ENCODE measurements at regions not wholly inside any gene's neighbourhood (a gene's known extent, or its start where the extent isn't known, plus 50 kb on each side); places are given as distances from the start of the nearest gene placed in this dataset.

- no peak for DNase-seq
Observed at GRCh38 chr18:30135938-30136337, 906.6 kb downstream of the DSC3 start.

- DNase-seq, result no peak
Observed at GRCh38 chr18:30134020-30134419, 908.5 kb downstream of the DSC3 start.

- no peak for DNase-seq
Observed at GRCh38 chr18:30132959-30133358, 909.6 kb downstream of the DSC3 start.

- DNase-seq, result no peak
Observed at GRCh38 chr18:30121397-30121796, 921.1 kb downstream of the DSC3 start.

GRCh38 chr18:30113454-30113853 lies 929.1 kb downstream of the DSC3 start:
- no peak for DNase-seq

GRCh38 chr18:30106356-30106755 lies 936.2 kb downstream of the DSC3 start:
- DNase-seq, result no peak

GRCh38 chr18:30103881-30104280 lies 938.7 kb downstream of the DSC3 start:
- DNase-seq, result no peak

GRCh38 chr18:30096796-30097195 lies 945.7 kb downstream of the DSC3 start:
- no peak for DNase-seq

GRCh38 chr18:30094556-30094955 lies 948.0 kb downstream of the DSC3 start:
- DNase-seq, result no peak

- no peak for DNase-seq
Observed at GRCh38 chr18:30093376-30093775, 949.2 kb downstream of the DSC3 start.

GRCh38 chr18:30088238-30089015 lies 954.1 kb downstream of the DSC3 start:
- DNase-seq, result no peak

- DNase-seq, result no peak
Observed at GRCh38 chr18:30086351-30086750, 956.2 kb downstream of the DSC3 start.

- DNase-seq, result no peak
Observed at GRCh38 chr18:30081122-30081521, 961.4 kb downstream of the DSC3 start.

- no peak for DNase-seq
Observed at GRCh38 chr18:30072609-30073385, 969.7 kb downstream of the DSC3 start.

- DNase-seq, result no peak
Observed at GRCh38 chr18:30066288-30066687, 976.3 kb downstream of the DSC3 start.

GRCh38 chr18:30057398-30057797 lies 985.1 kb downstream of the DSC3 start:
- DNase-seq, result no peak

- DNase-seq, result no peak
Observed at GRCh38 chr18:30056528-30056927, 986.0 kb downstream of the DSC3 start.

GRCh38 chr18:30044496-30044895 lies 998.0 kb downstream of the DSC3 start:
- DNase-seq, result no peak

- DNase-seq, result no peak
Observed at GRCh38 chr18:30039201-30039600, 1003.3 kb downstream of the DSC3 start.

GRCh38 chr18:30034818-30035217 lies 1007.7 kb downstream of the DSC3 start:
- DNase-seq, result no peak

- DNase-seq, result no peak
Observed at GRCh38 chr18:30016179-30016578, 1026.4 kb downstream of the DSC3 start.

- no peak for DNase-seq
Observed at GRCh38 chr18:30004965-30005364, 1037.6 kb downstream of the DSC3 start.

- no peak for DNase-seq
Observed at GRCh38 chr18:29982218-29982617, 1060.3 kb downstream of the DSC3 start.

GRCh38 chr18:29979881-29980280 lies 1062.7 kb downstream of the DSC3 start:
- DNase-seq, result no peak

All from NCI-H2107 (cell line).